MM.1S (cell line): ENCODE measurements at regions not wholly inside any gene's neighbourhood (a gene's known extent, or its start where the extent isn't known, plus 50 kb on each side); places are given as distances from the start of the nearest gene placed in this dataset.
"Not testable (repeated sequence)": the region's sequence is repeated elsewhere in the genome, so short reads cannot be mapped to it uniquely, and the experiment has no call there.

Experiments
- CTCF ChIP-seq: fragments of 300-600 bp; sonication (generic); IDR thresholded peaks from 2 replicates; pipeline ENCODE4 v1.5.1; 2016; ENCODE audit warnings: antibody characterized with exemption, low read length, mixed read lengths
- EZH2 ChIP-seq: fragments of 300-600 bp; sonication (generic); optimal IDR thresholded peaks from 2 replicates; pipeline ENCODE3; 2017; ENCODE audit warnings: low read depth, mild to moderate bottlenecking, antibody characterized with exemption, low read length, mixed read lengths
- EZH2phosphoT487 ChIP-seq: fragments of 300-600 bp; sonication (generic); IDR thresholded peaks from 2 replicates; pipeline ENCODE4 v1.6.1; 2018; ENCODE audit warnings: antibody characterized with exemption, low read length

- not testable (repeated sequence) for TF ChIP-seq EZH2phosphoT487, CTCF, EZH2
These were observed 368.1 kb downstream of the HS3ST1 start for GRCh38 chr4:11060637-11061036.
